ENCODE measurements at regions not wholly inside any gene's neighbourhood (a gene's known extent, or its start where the extent isn't known, plus 50 kb on each side); places are given as distances from the start of the nearest gene placed in this dataset.

GRCh38 chr20:40493549-40493948 is 195.5 kb downstream of the MAFB start:
- no peak overlapping the region for H3K27ac ChIP-seq
- H3K4me1 ChIP-seq: no peaks in the 10 kb centered on the region
- no peak overlapping the region for H3K4me3 ChIP-seq (ENCODE audit: low read depth, low read length)
- no peak overlapping the region for H2AFZ ChIP-seq
- no peaks in the 10 kb centered on the region for H3K9me3 ChIP-seq (ENCODE audit: control insufficient read depth, low read length)
- TF ChIP-seq CTCF (IDR thresholded peaks at IDR 0.05): no peak
- H3K27me3 ChIP-seq (ENCODE audit: control insufficient read depth, insufficient read depth, low read length): no peaks in the 10 kb centered on the region
- no peaks in the 10 kb centered on the region for H3K36me3 ChIP-seq (ENCODE audit: control insufficient read depth, insufficient read depth, low read length)
- no peaks in the 10 kb centered on the region for H3K79me2 ChIP-seq
- no peak overlapping the region for H3K4me2 ChIP-seq (ENCODE audit: low read length)
- H3K9ac ChIP-seq: no peak overlapping the region

- Histone ChIP-seq H3K36me3 (ENCODE audit: control insufficient read depth, insufficient read depth, low read length) (no peaks in the 10 kb centered on the region), H3K9me3 (ENCODE audit: control insufficient read depth, low read length) (no peaks in the 10 kb centered on the region), H3K79me2 (no peaks in the 10 kb centered on the region), H3K4me3 (ENCODE audit: low read depth, low read length) (no peak overlapping the region), H3K27ac (no peak overlapping the region), H3K4me1 (no peaks in the 10 kb centered on the region), H3K9ac (no peak overlapping the region), H3K27me3 (ENCODE audit: control insufficient read depth, insufficient read depth, low read length) (no peaks in the 10 kb centered on the region), H2AFZ (no peak overlapping the region), H3K4me2 (ENCODE audit: low read length) (no peak overlapping the region)
- TF ChIP-seq CTCF (IDR thresholded peaks at IDR 0.05): no peak
These were observed 196.0 kb downstream of the MAFB start for GRCh38 chr20:40493071-40493470.

GRCh38 chr20:40491009-40491590 is 197.9 kb downstream of the MAFB start:
- no peak overlapping the region for H2AFZ ChIP-seq
- no peak overlapping the region for H3K27ac ChIP-seq
- H3K36me3 ChIP-seq (ENCODE audit: control insufficient read depth, insufficient read depth, low read length): no peaks in the 10 kb centered on the region
- H3K9ac ChIP-seq: no peak overlapping the region
- H3K4me2 ChIP-seq (ENCODE audit: low read length): no peak overlapping the region
- no peaks in the 10 kb centered on the region for H3K9me3 ChIP-seq (ENCODE audit: control insufficient read depth, low read length)
- H3K4me1 ChIP-seq: no peaks in the 10 kb centered on the region
- no peak overlapping the region for H3K4me3 ChIP-seq (ENCODE audit: low read depth, low read length)
- no peaks in the 10 kb centered on the region for H3K79me2 ChIP-seq
- no peaks in the 10 kb centered on the region for H3K27me3 ChIP-seq (ENCODE audit: control insufficient read depth, insufficient read depth, low read length)
- TF ChIP-seq CTCF (IDR thresholded peaks at IDR 0.05): no peak

GRCh38 chr20:40489886-40490285 is 199.2 kb downstream of the MAFB start:
- no peaks in the 10 kb centered on the region for H3K36me3 ChIP-seq (ENCODE audit: control insufficient read depth, insufficient read depth, low read length)
- H3K4me3 ChIP-seq (ENCODE audit: low read depth, low read length): no peak overlapping the region
- H3K27ac ChIP-seq: no peak overlapping the region
- no peak for TF ChIP-seq CTCF (IDR thresholded peaks at IDR 0.05)
- no peak overlapping the region for H2AFZ ChIP-seq
- no peaks in the 10 kb centered on the region for H3K27me3 ChIP-seq (ENCODE audit: control insufficient read depth, insufficient read depth, low read length)
- no peak overlapping the region for H3K4me2 ChIP-seq (ENCODE audit: low read length)
- H3K9ac ChIP-seq: no peak overlapping the region
- H3K4me1 ChIP-seq: no peaks in the 10 kb centered on the region
- H3K79me2 ChIP-seq: no peaks in the 10 kb centered on the region
- H3K9me3 ChIP-seq (ENCODE audit: control insufficient read depth, low read length): no peaks in the 10 kb centered on the region

GRCh38 chr20:40488401-40488800 is 200.6 kb downstream of the MAFB start:
- Histone ChIP-seq H3K4me2 (ENCODE audit: low read length) (no peak overlapping the region), H2AFZ (no peak overlapping the region), H3K79me2 (no peaks in the 10 kb centered on the region), H3K36me3 (ENCODE audit: control insufficient read depth, insufficient read depth, low read length) (no peaks in the 10 kb centered on the region), H3K27ac (no peak overlapping the region), H3K27me3 (ENCODE audit: control insufficient read depth, insufficient read depth, low read length) (no peaks in the 10 kb centered on the region), H3K4me3 (ENCODE audit: low read depth, low read length) (no peak overlapping the region), H3K9me3 (ENCODE audit: control insufficient read depth, low read length) (no peaks in the 10 kb centered on the region), H3K4me1 (no peaks in the 10 kb centered on the region), H3K9ac (no peak overlapping the region)
- TF ChIP-seq CTCF (IDR thresholded peaks at IDR 0.05): no peak

Measured in parathyroid adenoma (tissue), 2 donors.